GM23338 (cell line): ENCODE measurements at regions not wholly inside any gene's neighbourhood (a gene's known extent, or its start where the extent isn't known, plus 50 kb on each side); places are given as distances from the start of the nearest gene placed in this dataset.
A peak's percentile ranks its signal among the peaks of the same experiment; 100 is the strongest.

Experiments
- ATAC-seq: fragments of 200-7000 bp; cut with Tn5 transposase; 3 replicates; pipeline ENCODE4 v1.9.1; 2020
- DNase-seq: peaks from one replicate; pipeline ENCODE4 v3.0.0-alpha.2; 2015; ENCODE audit warnings: low spot score
- H2AFZ ChIP-seq: fragments of 200-600 bp; sonication (generic); 2 replicates; pipeline ENCODE4 v1.8.0; 2016; ENCODE audit warnings: antibody characterized with exemption, mild to moderate bottlenecking, moderate library complexity
- H3F3A ChIP-seq: fragments of 200-600 bp; sonication (generic); replicated peaks from 2 replicates; pipeline ENCODE4 v1.8.0; 2017; ENCODE audit warnings: antibody characterized with exemption, mixed run types, low read depth
- H3K27ac ChIP-seq: fragments of 200-600 bp; sonication (generic); 2 replicates; pipeline ENCODE4 v1.6.1; 2016; ENCODE audit warnings: low read depth
- H3K27me3 ChIP-seq: fragments of 200-600 bp; sonication (generic); 2 replicates; pipeline ENCODE4 v1.8.0; 2016; ENCODE audit warnings: mild to moderate bottlenecking, mixed run types, moderate library complexity; ENCODE audit not compliant: insufficient read depth
- H3K36me3 ChIP-seq: fragments of 200-600 bp; sonication (generic); 2 replicates; pipeline ENCODE4 v1.8.0; 2016; ENCODE audit warnings: mild to moderate bottlenecking; ENCODE audit not compliant: insufficient read depth
- H3K4me1 ChIP-seq: fragments of 200-600 bp; sonication (generic); 2 replicates; pipeline ENCODE4 v1.8.0; 2016; ENCODE audit warnings: mild to moderate bottlenecking, moderate library complexity; ENCODE audit not compliant: insufficient read depth
- H3K4me2 ChIP-seq: fragments of 200-600 bp; sonication (generic); 2 replicates; pipeline ENCODE4 v1.7.1; 2017; ENCODE audit warnings: mixed run types
- H3K4me3 ChIP-seq: fragments of 200-600 bp; sonication (generic); 2 replicates; pipeline ENCODE4 v1.6.1; 2016; ENCODE audit warnings: mixed run types
- H3K79me2 ChIP-seq: fragments of 200-600 bp; sonication (generic); replicated peaks from 2 replicates; pipeline ENCODE4 v1.8.0; 2017; ENCODE audit warnings: mild to moderate bottlenecking; ENCODE audit not compliant: insufficient read depth
- H3K9me2 ChIP-seq: fragments of 200-600 bp; sonication (generic); 2 replicates; pipeline ENCODE4 v1.8.0; 2017; ENCODE audit not compliant: insufficient read depth
- H4K20me1 ChIP-seq: fragments of 200-600 bp; sonication (generic); replicated peaks from 2 replicates; pipeline ENCODE4 v1.8.0; 2017; ENCODE audit warnings: mild to moderate bottlenecking; ENCODE audit not compliant: insufficient read depth
- H3K27ac Mint-ChIP-seq: 2 replicates; pipeline ENCODE4 v1.8.0; 2020; ENCODE audit warnings: inconsistent platforms, mild to moderate bottlenecking, moderate library complexity, mixed read lengths
- H3K27me3 Mint-ChIP-seq: 3 replicates; pipeline ENCODE4 v1.8.0; 2022; ENCODE audit warnings: low read depth, mild to moderate bottlenecking, moderate library complexity, mixed read lengths, inconsistent platforms; ENCODE audit not compliant: insufficient read depth, poor library complexity
- H3K36me3 Mint-ChIP-seq: 3 replicates; pipeline ENCODE4 v1.8.0; 2021; ENCODE audit warnings: low read depth, mild to moderate bottlenecking, inconsistent platforms, moderate library complexity, mixed read lengths
- H3K4me1 Mint-ChIP-seq: 3 replicates; pipeline ENCODE4 v1.8.0; 2020; ENCODE audit warnings: mild to moderate bottlenecking, inconsistent platforms, mixed read lengths
- H3K4me3 Mint-ChIP-seq: 3 replicates; pipeline ENCODE4 v1.8.0; 2021; ENCODE audit warnings: moderate library complexity, mild to moderate bottlenecking, inconsistent platforms, mixed read lengths
- H3K9me3 Mint-ChIP-seq: 3 replicates; pipeline ENCODE4 v1.8.0; 2020; ENCODE audit warnings: moderate library complexity, mild to moderate bottlenecking, inconsistent platforms, mixed read lengths
- CREB1 ChIP-seq: fragments of 250-450 bp; sonication (Bioruptor Pico); IDR thresholded peaks from 2 replicates; pipeline ENCODE4 v1.5.0; 2020; ENCODE audit warnings: low read depth, mild to moderate bottlenecking, moderate library complexity
- CTCF ChIP-seq, 2 experiments: fragments of 200-600 bp in 1 of 2; sonication (generic) in 1 of 2; conservative IDR thresholded peaks; 2 replicates each; pipeline versions ENCODE4 v1.5.1 to v1.6.1; 2016 to 2017; ENCODE audit warnings: antibody characterized with exemption in 2 of 2, low read depth in 2 of 2, mild to moderate bottlenecking in 2 of 2, moderate library complexity in 1 of 2
- ETS1 ChIP-seq: IDR thresholded peaks from 2 replicates; pipeline ENCODE4 v1.6.1; 2016; ENCODE audit warnings: antibody characterized with exemption
- EZH2phosphoT487 ChIP-seq: fragments of 200-600 bp; sonication (generic); IDR thresholded peaks from one replicate; pipeline ENCODE4 v1.8.1; 2018; ENCODE audit warnings: antibody characterized with exemption; ENCODE audit not compliant: unreplicated experiment
- JUNB ChIP-seq: IDR thresholded peaks from one replicate; pipeline ENCODE4 v1.6.1; 2016; ENCODE audit warnings: antibody characterized with exemption; ENCODE audit not compliant: unreplicated experiment
- REST ChIP-seq: IDR thresholded peaks from one replicate; pipeline ENCODE4 v1.6.1; 2018; ENCODE audit warnings: antibody characterized with exemption; ENCODE audit not compliant: unreplicated experiment
- STAT1 ChIP-seq: IDR thresholded peaks from one replicate; pipeline ENCODE4 v1.6.1; 2016; ENCODE audit warnings: antibody characterized with exemption; ENCODE audit not compliant: unreplicated experiment
- ZNF114 ChIP-seq: fragments of 250-450 bp; sonication (Bioruptor Pico); IDR thresholded peaks from 2 replicates; pipeline ENCODE4 v1.5.0; 2020; ENCODE audit warnings: mild to moderate bottlenecking, moderate library complexity
- ZNF331 ChIP-seq: fragments of 250-450 bp; sonication (Bioruptor Pico); IDR thresholded peaks from 2 replicates; pipeline ENCODE4 v1.5.0; 2020; ENCODE audit warnings: low read depth, mild to moderate bottlenecking, moderate library complexity

- no peak overlapping the region for H3K27ac Mint-ChIP-seq
Measured at GRCh38 chr3:64399205-64399800, 174.0 kb upstream of the PRICKLE2 start.

GRCh38 chr3:64398476-64398875 lies 173.2 kb upstream of the PRICKLE2 start:
- H3K36me3 Mint-ChIP-seq: no peaks in the 10 kb centered on the region
- no peak for TF ChIP-seq ETS1
- TF ChIP-seq CREB1: no peak
- TF ChIP-seq REST: no peak
- TF ChIP-seq JUNB: no peak
- TF ChIP-seq ZNF331 (CRISPR knock-in tag): no peak
- no peak for TF ChIP-seq ZNF114
- TF ChIP-seq EZH2phosphoT487: no peak
- no peak for TF ChIP-seq STAT1
- TF ChIP-seq CTCF (conservative IDR thresholded peaks at IDR 0.05; ENCODE audit: low read depth in 2 of 2): no peak

More at GRCh38 chr3:64399205-64399800, 174.0 kb upstream of the PRICKLE2 start:
- Histone ChIP-seq H4K20me1 (no peaks in the 10 kb centered on the region), H3K4me3 (no peak overlapping the region), H2AFZ (no peak overlapping the region), H3K36me3 (no peaks in the 10 kb centered on the region), H3K4me2 (no peak overlapping the region), H3K27me3 (no peaks in the 10 kb centered on the region), H3K4me1 (no peaks in the 10 kb centered on the region), H3K79me2 (no peaks in the 10 kb centered on the region), H3F3A (no peaks in the 10 kb centered on the region), H3K27ac (no peak overlapping the region), H3K9me2 (no peaks in the 10 kb centered on the region)
- Mint-ChIP-seq H3K27me3 (peaks cover 3% of the 10 kb centered on the region), H3K36me3 (no peaks in the 10 kb centered on the region), H3K4me3 (no peak overlapping the region), H3K9me3 (no peaks in the 10 kb centered on the region), H3K4me1 (peaks cover 17% of the 10 kb centered on the region)
- TF ChIP-seq ZNF331 (CRISPR knock-in tag) (no peak), CTCF (conservative IDR thresholded peaks at IDR 0.05; ENCODE audit: low read depth in 2 of 2) (peak; percentile 80 to 84)
- DNase-seq (peak; percentile 81), ATAC-seq (peak; percentile 83)

More at GRCh38 chr3:64398476-64398875, 173.2 kb upstream of the PRICKLE2 start:
- H3K27me3 Mint-ChIP-seq: peaks cover 3% of the 10 kb centered on the region
- H3K27me3 ChIP-seq: no peaks in the 10 kb centered on the region
- no peak overlapping the region for H3K4me3 ChIP-seq
- H3K9me2 ChIP-seq: no peaks in the 10 kb centered on the region
- no peaks in the 10 kb centered on the region for H3K36me3 ChIP-seq
- no peaks in the 10 kb centered on the region for H3K4me1 ChIP-seq
- ATAC-seq: no peak
- H2AFZ ChIP-seq: no peak overlapping the region
- no peak overlapping the region for H3K27ac Mint-ChIP-seq
- no peak overlapping the region for H3K4me2 ChIP-seq
- H4K20me1 ChIP-seq: no peaks in the 10 kb centered on the region
- no peaks in the 10 kb centered on the region for H3K9me3 Mint-ChIP-seq
- peak overlapping the region; percentile 28 for H3K27ac ChIP-seq
- no peak overlapping the region for H3K4me3 Mint-ChIP-seq
- no peaks in the 10 kb centered on the region for H3K79me2 ChIP-seq
- peaks cover 17% of the 10 kb centered on the region for H3K4me1 Mint-ChIP-seq
- no peak for DNase-seq
- H3F3A ChIP-seq: no peaks in the 10 kb centered on the region
